ENCODE measurements at regions not wholly inside any gene's neighbourhood (a gene's known extent, or its start where the extent isn't known, plus 50 kb on each side); places are given as distances from the start of the nearest gene placed in this dataset.
A peak's percentile ranks its signal among the peaks of the same experiment; 100 is the strongest.

- TF ChIP-seq CTCF (IDR thresholded peaks at IDR 0.05) = no peak
- intact Hi-C loops (cut with DNase I) = no loop called here
- Histone ChIP-seq H3K27me3 (no peaks in the 10 kb centered on the region), H3K4me3 (no peak overlapping the region), H3K4me1 (peaks cover under 1 to 39% (median 9%) of the 10 kb centered on the region in 9 donors), H3K36me3 (no peaks in the 10 kb centered on the region), H3K9me3 (no peaks in the 10 kb centered on the region), H3K27ac (peak overlapping the region in 2 of 10 donors; percentile 5 to 13)
- no peak for DNase-seq
- ATAC-seq = no peak
- 97 to 99% methylated on average over 6 of the region's 6 CpGs for WGBS, 2 donors
Observed at GRCh38 chr10:43958964-43959363, 310.3 kb upstream of the ZNF32 start.

GRCh38 chr10:43958071-43958432, 309.4 kb upstream of the ZNF32 start:
- ATAC-seq (no peak), DNase-seq (no peak)
- peaks cover 0 to 34% (median 6%) of the 10 kb centered on the region in 9 donors for H3K4me1 ChIP-seq
- H3K9me3 ChIP-seq = peaks cover 0 to under 1% (median 0%) of the 10 kb centered on the region in 11 donors
- TF ChIP-seq CTCF (IDR thresholded peaks at IDR 0.05) = no peak
- H3K4me3 ChIP-seq = no peak overlapping the region
- H3K36me3 ChIP-seq = no peaks in the 10 kb centered on the region
- H3K27me3 ChIP-seq = no peaks in the 10 kb centered on the region
- H3K27ac ChIP-seq = no peak overlapping the region
- 84 to 85% methylated on average over 6 of the region's 6 CpGs for WGBS, 2 donors
- intact Hi-C loops (cut with DNase I) = no loop called here

GRCh38 chr10:43957267-43958070, 308.8 kb upstream of the ZNF32 start:
- WGBS, 2 donors = 86 to 93% methylated on average over 6 of the region's 6 CpGs
- no peaks in the 10 kb centered on the region for H3K27me3 ChIP-seq

GRCh38 chr10:43955978-43956377, 307.3 kb upstream of the ZNF32 start:
- no peak for DNase-seq
- Histone ChIP-seq H3K4me3 (no peak overlapping the region), H3K4me1 (peaks cover 0 to 22% (median 1%) of the 10 kb centered on the region in 9 donors), H3K36me3 (no peaks in the 10 kb centered on the region), H3K27me3 (no peaks in the 10 kb centered on the region), H3K27ac (no peak overlapping the region), H3K9me3 (peaks cover 0 to 4% (median 0%) of the 10 kb centered on the region in 11 donors)
- intact Hi-C loops (cut with DNase I) = no loop called here
- 86 to 97% methylated on average over 3 of the region's 3 CpGs for WGBS, 2 donors
- no peak for ATAC-seq
- no peak for TF ChIP-seq CTCF (IDR thresholded peaks at IDR 0.05)

More at GRCh38 chr10:43957267-43958070, 308.8 kb upstream of the ZNF32 start:
- intact Hi-C loops (cut with DNase I) = no loop called here
- ATAC-seq (no peak), DNase-seq (no peak)
- H3K4me3 ChIP-seq = no peak overlapping the region
- H3K9me3 ChIP-seq = peaks cover 0 to 4% (median 0%) of the 10 kb centered on the region in 11 donors
- H3K27ac ChIP-seq = no peak overlapping the region
- no peaks in the 10 kb centered on the region for H3K36me3 ChIP-seq
- no peak for TF ChIP-seq CTCF (IDR thresholded peaks at IDR 0.05)
- peaks cover 0 to 34% (median 6%) of the 10 kb centered on the region in 9 donors for H3K4me1 ChIP-seq

All from heart right ventricle (tissue), 16 donors.